RCC 7860 (cell line): ENCODE measurements at regions not wholly inside any gene's neighbourhood (a gene's known extent, or its start where the extent isn't known, plus 50 kb on each side); places are given as distances from the start of the nearest gene placed in this dataset.
"Not testable (repeated sequence)": the region's sequence is repeated elsewhere in the genome, so short reads cannot be mapped to it uniquely, and the experiment has no call there.

Experiments used
- DNase-seq: peaks from one replicate; pipeline ENCODE4 v3.0.0-alpha.2; 2015; ENCODE audit warnings: low spot score
- FAIRE-seq: peaks from 2 replicates; lab custom pipeline; 2012; peaks lifted over from hg19 to GRCh38; lab: Jason Lieb, UNC

DNA sequence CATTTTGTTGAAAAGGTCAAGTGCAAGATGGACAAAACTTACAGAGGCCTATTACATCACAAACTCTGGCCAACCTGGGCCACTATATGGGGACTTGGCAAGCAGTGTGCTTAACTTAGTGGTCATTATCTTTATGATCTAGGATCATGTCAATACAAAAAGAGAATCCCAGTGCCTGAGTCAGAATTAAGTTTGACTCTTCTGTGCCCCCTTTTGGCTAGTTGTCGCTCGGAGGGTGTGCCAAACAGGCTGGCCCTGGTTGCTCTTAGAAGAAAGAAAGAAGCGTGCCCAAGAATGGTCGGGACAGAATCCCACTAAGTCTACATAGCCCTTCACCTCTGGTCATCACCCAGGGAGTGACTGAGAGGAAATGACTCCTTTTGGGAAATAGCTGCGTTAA lies 100.1 kb downstream of the EIF4E start:
- DNase-seq (no peak), FAIRE-seq (no peak)

DNA sequence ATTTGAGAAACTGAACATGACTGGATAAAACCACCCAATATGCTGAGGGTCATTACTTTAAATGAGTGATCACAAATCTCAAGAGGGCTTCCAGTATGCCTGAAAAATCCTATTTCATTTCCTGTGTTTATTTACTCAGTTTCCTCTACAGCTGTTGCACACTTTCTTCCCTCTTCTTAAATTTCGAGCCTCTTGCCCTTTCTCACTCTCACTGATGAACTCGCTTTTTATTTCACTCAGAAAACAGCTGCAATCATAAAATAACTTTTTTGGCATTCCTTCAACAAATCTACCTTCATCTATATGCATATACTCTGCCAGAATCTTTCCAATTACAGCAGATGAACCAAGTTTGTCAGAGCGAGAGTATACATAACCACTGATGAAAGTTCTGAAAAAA lies 101.3 kb downstream of the EIF4E start:
- DNase-seq: no peak
- no peak for FAIRE-seq

GRCh38 chr4:98822144-98822543 lies 106.8 kb downstream of the EIF4E start:
- FAIRE-seq: no peak

DNA sequence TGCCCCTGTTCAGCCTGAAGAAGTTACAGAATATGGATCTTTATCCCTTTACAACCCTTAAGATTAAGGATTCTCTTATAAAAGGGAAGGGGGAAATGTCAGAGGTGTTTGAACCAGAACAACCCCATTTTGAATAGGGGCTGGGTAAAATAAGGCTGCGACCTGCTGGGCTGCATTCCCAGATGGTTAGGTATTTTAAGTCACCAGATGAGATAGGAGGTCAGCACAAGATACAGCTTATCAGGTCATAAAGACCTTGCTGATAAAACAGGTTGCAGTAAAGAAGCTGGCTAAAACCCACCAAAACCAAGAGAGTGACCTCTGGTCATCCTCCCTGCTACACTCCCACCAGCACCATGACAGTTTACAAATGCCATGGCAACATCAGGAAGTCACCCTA lies 110.8 kb downstream of the EIF4E start:
- not testable (repeated sequence) for FAIRE-seq, DNase-seq

More at GRCh38 chr4:98822144-98822543, 106.8 kb downstream of the EIF4E start:
- no peak for DNase-seq

DNA sequence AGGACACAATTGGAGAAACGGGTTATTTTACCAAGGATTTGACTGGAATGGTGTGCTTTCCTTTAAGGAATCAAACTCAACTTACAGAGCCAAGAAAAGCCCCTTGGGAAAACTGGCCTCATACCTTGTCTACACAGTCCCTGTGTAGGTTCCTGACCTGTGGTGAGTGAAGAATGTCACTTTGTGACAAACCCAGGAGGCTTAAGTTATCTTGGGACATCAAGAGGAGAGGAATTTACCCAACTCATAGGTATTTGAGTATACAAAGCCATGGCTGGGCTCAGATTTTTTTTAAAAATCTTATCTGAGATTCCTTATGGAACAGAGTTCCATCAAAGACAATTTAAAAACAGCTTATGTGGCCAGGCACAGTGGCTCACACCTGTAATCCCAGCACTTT lies 112.1 kb downstream of the EIF4E start:
- FAIRE-seq (no peak), DNase-seq (no peak)

GRCh38 chr4:98816386-98816785 lies 112.5 kb downstream of the EIF4E start:
- DNase-seq (no peak), FAIRE-seq (no peak)

GRCh38 chr4:98804403-98804802 lies 124.5 kb downstream of the EIF4E start:
- no peak for FAIRE-seq

DNA sequence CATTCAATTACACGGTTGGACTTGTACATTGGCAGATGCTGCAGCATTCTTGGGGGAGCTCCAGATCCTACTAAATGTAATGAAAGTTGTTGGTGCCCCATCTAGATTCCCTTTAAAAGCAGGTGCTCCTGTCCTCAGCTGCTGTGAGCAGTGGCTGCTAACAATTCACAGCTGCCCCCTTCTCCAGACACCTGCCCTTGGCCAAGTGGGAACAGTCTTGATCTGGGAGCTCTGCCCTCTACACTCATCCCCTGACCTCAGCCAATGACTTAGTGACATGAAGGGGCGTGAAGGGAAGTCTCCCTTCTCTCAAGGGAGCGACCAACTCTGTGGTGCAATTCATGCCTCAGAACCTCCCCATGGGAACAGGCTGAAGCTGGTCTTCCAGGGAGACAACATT lies 125.7 kb downstream of the EIF4E start:
- FAIRE-seq (no peak), DNase-seq (no peak)

More at GRCh38 chr4:98804403-98804802, 124.5 kb downstream of the EIF4E start:
- DNase-seq: no peak

DNA sequence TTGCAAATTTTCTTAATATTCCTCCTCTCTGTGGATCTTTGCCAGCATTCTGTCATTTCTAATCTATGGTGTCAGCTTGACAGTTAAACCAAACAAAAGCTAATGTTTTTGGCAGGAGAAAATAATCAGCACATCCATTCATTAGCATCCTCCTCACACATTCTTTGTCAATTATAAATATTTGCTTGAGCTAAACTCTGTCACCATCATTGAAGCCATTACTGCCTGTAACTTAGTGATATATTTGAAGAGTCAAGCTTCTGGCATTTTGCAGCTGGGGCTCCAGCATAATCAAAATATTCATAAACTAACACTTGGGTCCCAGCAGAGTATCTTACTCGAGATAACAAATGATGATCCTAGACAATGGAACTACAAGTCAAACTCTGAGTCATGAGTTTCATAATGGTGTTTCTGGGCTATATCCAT lies 126.1 kb downstream of the EIF4E start:
- FAIRE-seq (no peak), DNase-seq (no peak)

DNA sequence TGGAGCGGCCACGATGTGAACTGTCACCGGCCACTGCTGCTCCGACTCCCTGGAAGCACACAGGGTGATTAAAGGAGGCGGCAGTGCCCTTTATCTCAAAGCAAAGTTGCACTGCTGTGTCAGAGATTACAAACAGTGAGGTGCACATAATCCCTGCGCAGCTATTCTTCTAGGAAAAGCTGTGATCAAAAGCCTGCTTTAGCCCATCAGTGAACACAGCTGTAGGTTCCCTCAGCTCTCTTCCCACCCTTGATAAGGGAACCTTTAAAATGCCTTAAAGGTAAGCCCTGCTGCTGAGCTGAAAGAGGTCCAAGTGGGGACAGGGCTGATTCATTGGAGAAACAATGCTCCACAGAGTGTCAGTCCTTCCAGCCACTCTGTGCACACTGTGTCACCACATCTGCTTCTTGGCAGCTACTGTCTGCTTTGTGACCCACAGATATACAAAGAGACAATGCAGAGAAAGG lies 127.6 kb downstream of the EIF4E start:
- no peak for FAIRE-seq
- no peak for DNase-seq

GRCh38 chr4:98796991-98797390 lies 131.9 kb downstream of the EIF4E start:
- no peak for DNase-seq
- no peak for FAIRE-seq

- DNase-seq (no peak), FAIRE-seq (no peak)
These were observed 134.2 kb downstream of the EIF4E start for GRCh38 chr4:98794565-98795205.

DNA sequence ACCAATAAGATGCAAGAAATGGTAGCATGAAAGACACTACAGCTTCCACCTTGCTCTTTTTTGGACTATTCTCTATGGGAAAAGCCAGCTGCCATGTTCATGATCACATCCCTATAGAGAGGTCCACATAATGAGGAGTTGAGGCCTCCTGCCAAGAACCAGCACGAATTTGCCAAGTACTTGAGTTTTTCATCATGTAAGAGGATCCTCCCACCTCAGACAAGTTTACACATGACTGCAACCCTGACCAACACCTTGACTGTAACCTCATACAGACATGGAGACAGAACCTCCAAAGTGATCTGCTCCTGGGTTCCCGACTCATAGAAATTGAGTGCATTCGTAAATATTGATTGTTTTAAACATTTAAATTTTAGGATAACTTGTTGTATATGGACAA lies 135.2 kb upstream of the TSPAN5 start:
- FAIRE-seq (no peak), DNase-seq (no peak)

- no peak for DNase-seq
- FAIRE-seq: no peak
These were observed 128.5 kb upstream of the TSPAN5 start for GRCh38 chr4:98786866-98787265.

DNA sequence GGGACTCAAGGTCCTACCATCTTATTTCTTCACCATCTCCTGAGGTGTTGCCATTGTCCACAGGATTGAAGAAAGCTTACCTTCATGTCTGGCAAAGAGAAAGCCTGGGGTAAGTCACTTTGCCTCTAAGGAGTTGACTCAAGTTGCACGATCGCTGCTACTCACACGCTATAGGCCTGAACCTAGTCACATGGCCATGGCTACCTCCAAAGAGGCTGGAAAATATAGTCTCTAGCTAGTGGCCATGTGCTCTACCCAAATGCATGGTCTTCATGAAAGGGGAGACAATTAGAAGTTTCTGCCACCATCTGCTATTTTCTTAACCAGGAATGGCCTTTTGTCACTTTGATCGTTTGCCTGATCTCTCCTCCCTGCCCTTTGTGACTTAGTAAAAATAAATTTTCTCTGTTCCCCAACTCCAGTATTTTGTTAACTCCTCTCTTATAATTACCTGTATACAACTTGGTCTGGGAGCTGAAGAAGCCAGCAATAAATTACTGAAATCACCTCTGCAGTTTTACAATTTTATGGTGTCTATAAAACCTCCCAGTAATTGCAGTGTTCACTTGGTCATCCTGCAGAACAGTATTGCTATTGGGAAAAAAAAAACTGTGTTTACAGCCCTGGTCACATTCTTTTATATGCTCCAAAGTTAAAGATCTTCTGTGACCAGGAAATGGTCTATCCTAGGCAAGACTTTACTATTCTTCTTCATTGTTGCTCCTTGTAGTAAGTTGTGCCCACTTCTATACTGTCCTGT lies 126.7 kb upstream of the TSPAN5 start:
- no peak for FAIRE-seq
- no peak for DNase-seq

DNA sequence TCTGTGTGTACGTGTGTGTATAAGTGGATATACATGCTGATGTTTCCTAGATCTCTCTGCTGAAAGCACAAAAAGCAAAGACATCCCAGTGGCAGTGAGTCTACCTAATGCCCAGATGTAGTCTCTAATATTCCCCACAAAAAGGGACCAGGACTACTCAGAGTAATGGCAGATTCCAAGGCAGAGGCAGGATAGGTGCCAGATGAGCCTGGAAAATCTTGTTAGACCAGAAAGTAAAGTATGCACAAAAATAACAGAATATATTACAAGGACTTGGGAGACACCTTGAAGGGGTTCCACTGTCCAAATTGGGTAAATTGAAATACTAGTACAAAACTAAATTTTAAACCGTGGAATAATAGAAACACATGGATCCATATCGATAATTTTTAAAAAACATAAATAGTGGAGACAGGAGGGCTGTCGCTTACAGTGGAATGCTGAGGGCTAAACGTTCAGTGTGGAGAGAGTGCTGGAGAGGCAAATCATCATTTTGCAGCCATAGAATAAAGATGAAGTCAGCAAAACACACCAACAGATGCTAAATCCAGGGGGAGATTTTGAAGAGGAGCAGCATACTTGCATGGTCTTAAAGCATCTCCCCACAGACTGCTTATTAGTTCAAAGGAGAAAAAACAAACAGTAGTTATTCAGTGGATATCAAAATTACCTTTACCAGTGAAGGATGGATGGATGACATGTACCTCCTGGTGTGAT lies 123.4 kb upstream of the TSPAN5 start:
- FAIRE-seq (no peak), DNase-seq (no peak)

- no peak for DNase-seq
- no peak for FAIRE-seq
These were observed 122.5 kb upstream of the TSPAN5 start for GRCh38 chr4:98780926-98781325.

DNA sequence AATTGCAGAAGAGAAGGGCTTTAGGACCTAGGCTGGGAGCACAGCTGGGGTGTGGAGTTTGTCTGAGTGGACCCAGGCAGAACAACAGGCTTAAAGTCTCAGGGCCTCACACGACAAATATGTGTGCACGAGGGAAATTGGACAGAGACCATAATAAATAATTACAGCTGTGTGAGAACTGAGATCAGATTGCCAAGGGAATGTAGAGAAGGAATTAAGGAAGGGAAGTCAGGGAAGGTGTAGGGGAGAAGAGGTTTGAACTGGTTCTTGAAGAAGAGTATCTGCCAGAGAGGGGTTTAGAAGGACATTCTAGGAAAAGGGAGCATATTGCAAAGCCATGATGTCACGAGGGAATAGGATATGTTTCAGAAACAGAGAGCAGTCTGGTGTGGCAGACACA lies 120.7 kb upstream of the TSPAN5 start:
- FAIRE-seq (no peak), DNase-seq (no peak)

DNA sequence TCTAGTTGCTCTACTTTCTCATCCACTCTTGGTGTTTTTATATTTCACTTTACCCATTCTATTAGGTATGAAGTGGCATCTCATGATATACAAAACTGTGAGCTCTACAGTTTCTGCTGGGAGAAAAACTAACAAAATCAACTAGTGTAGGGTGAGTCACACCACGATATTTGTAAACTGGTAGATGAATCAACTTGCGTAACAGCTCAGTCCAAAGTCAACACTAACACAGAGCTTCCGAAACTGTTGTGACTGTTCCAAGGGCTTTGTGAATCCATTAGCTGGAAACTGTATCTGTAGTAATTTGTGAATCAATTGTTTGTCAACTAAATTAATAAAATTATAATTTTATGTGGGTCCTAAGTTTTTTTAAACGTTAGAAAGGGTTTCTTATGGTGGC lies 119.8 kb upstream of the TSPAN5 start:
- no peak for DNase-seq
- FAIRE-seq: no peak

- DNase-seq: no peak
These were observed 117.3 kb upstream of the TSPAN5 start for GRCh38 chr4:98775672-98776071.

DNA sequence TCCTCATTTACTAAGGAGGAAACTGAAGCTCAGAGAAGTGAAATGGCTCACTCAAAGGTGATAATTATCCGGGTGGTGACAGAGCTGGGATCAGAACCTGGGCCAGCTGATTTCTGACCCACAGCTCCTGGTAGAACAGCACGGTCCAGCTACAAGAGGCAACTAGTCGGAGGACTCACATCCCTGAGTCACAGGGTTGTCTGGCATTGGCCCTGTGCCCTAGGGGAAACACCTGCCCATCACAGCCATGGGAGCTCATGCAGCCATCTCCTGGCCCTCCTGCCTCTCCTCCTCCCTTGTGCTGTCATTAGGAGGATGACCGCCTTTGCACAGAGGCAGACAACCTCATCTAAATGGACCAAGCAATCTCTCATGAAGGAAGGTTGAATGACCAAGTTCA lies 115.2 kb upstream of the TSPAN5 start:
- no peak for FAIRE-seq

More at GRCh38 chr4:98775672-98776071, 117.3 kb upstream of the TSPAN5 start:
- FAIRE-seq: no peak

More for the DNA sequence above, 115.2 kb upstream of the TSPAN5 start:
- no peak for DNase-seq
